Brain microvascular endothelial cell (primary cell): ENCODE measurements at regions not wholly inside any gene's neighbourhood (a gene's known extent, or its start where the extent isn't known, plus 50 kb on each side); places are given as distances from the start of the nearest gene placed in this dataset.
"Not testable (repeated sequence)": the region's sequence is repeated elsewhere in the genome, so short reads cannot be mapped to it uniquely, and the experiment has no call there.

Experiments used
- DNase-seq: peaks from one replicate; pipeline ENCODE4 v3.0.0-alpha.2; 2020
- H3K27ac ChIP-seq: fragments of 250-450 bp; sonication (Bioruptor Pico); 2 replicates; pipeline ENCODE4 v1.5.1; 2020; ENCODE audit warnings: mild to moderate bottlenecking, moderate library complexity
- H3K27me3 ChIP-seq: fragments of 250-450 bp; sonication (Bioruptor Pico); replicated peaks from 2 replicates; pipeline ENCODE4 v1.5.1; 2020; ENCODE audit warnings: mild to moderate bottlenecking
- H3K36me3 ChIP-seq: fragments of 250-450 bp; sonication (Bioruptor Pico); replicated peaks from 2 replicates; pipeline ENCODE4 v1.5.1; 2020; ENCODE audit warnings: mild to moderate bottlenecking
- H3K4me3 ChIP-seq: 2 replicates; pipeline ENCODE4 v1.5.1; 2011; ENCODE audit warnings: low read depth, mild to moderate bottlenecking, control low read depth, low read length, moderate library complexity
- CTCF ChIP-seq: IDR thresholded peaks from 2 replicates; pipeline ENCODE4 v1.5.1; 2011; ENCODE audit warnings: low read depth, mild to moderate bottlenecking, moderate library complexity, low read length, control low read depth, inconsistent platforms; ENCODE audit errors: missing control alignments
- in situ Hi-C: cut with HindIII; loops from 2 replicates; pipeline ENCODE4 v1.10.0; 2017; ENCODE audit warnings: low sequenced_read_pairs, low pct_ligation_motif_present

- no peak overlapping the region for H3K27ac ChIP-seq
- H3K36me3 ChIP-seq, result no peaks in the 10 kb centered on the region
- DNase-seq, result no peak
- H3K4me3 ChIP-seq, result no peak overlapping the region
- no peaks in the 10 kb centered on the region for H3K27me3 ChIP-seq
- in situ Hi-C loops, result no loop called here
- no peak for TF ChIP-seq CTCF
Observed at GRCh38 chr20:56903858-56904257, 274.8 kb downstream of the TFAP2C start.

- no peak for TF ChIP-seq CTCF
- Histone ChIP-seq H3K27ac (no peak overlapping the region), H3K4me3 (no peak overlapping the region), H3K27me3 (peaks cover 7% of the 10 kb centered on the region), H3K36me3 (no peaks in the 10 kb centered on the region)
- DNase-seq, result no peak
- in situ Hi-C loops, result no loop called here
Observed at GRCh38 chr20:56909918-56910714, 281.0 kb downstream of the TFAP2C start.

GRCh38 chr20:56911946-56912345 lies 282.8 kb downstream of the TFAP2C start:
- no peak overlapping the region for H3K27ac ChIP-seq
- in situ Hi-C loops, result no loop called here
- peaks cover 7% of the 10 kb centered on the region for H3K27me3 ChIP-seq
- DNase-seq, result no peak
- no peak overlapping the region for H3K4me3 ChIP-seq
- TF ChIP-seq CTCF, result no peak
- no peaks in the 10 kb centered on the region for H3K36me3 ChIP-seq

GRCh38 chr20:56914532-56914931 lies 285.4 kb downstream of the TFAP2C start:
- no peak for DNase-seq
- in situ Hi-C loops, result no loop called here
- H3K4me3 ChIP-seq, result no peak overlapping the region
- no peaks in the 10 kb centered on the region for H3K36me3 ChIP-seq
- TF ChIP-seq CTCF, result no peak
- peaks cover 7% of the 10 kb centered on the region for H3K27me3 ChIP-seq
- H3K27ac ChIP-seq, result no peak overlapping the region

- H3K4me3 ChIP-seq, result no peak overlapping the region
- in situ Hi-C loops, result no loop called here
- H3K27ac ChIP-seq, result no peak overlapping the region
- no peaks in the 10 kb centered on the region for H3K27me3 ChIP-seq
- no peak for DNase-seq
- TF ChIP-seq CTCF, result no peak
- no peaks in the 10 kb centered on the region for H3K36me3 ChIP-seq
Observed at GRCh38 chr20:56916345-56916622, 287.2 kb downstream of the TFAP2C start.

- H3K27ac ChIP-seq, in situ Hi-C loops, H3K4me3 ChIP-seq, H3K36me3 ChIP-seq, DNase-seq: not testable (repeated sequence)
- peaks cover 24% of the 10 kb centered on the region for H3K27me3 ChIP-seq
Observed at GRCh38 chr20:56920041-56920440, 290.9 kb downstream of the TFAP2C start.
